Neural cell (in vitro differentiated cells): ENCODE measurements at regions not wholly inside any gene's neighbourhood (a gene's known extent, or its start where the extent isn't known, plus 50 kb on each side); places are given as distances from the start of the nearest gene placed in this dataset.

ENCODE experiments used
- H2AFZ ChIP-seq: fragments of 200-600, 300-800 bp; sonication (generic), shearing (Covaris generic); 2 replicates; pipeline ENCODE4 v1.6.0; 2014; ENCODE audit warnings: low read depth, mild to moderate bottlenecking, antibody characterized with exemption, low read length, moderate library complexity
- H3F3A ChIP-seq: fragments of 200-600 bp; shearing (Covaris generic); 2 replicates; pipeline ENCODE4 v1.6.1; 2016; ENCODE audit warnings: mild to moderate bottlenecking, moderate library complexity, mixed read lengths, antibody characterized with exemption, low read length; ENCODE audit not compliant: insufficient read depth, poor library complexity, severe bottlenecking
- H3K27ac ChIP-seq: fragments of 200-600, 300-800 bp; sonication (generic), shearing (Covaris generic); 2 replicates; pipeline ENCODE4 v1.5.1; 2014; ENCODE audit warnings: mild to moderate bottlenecking, low read length, moderate library complexity
- H3K27me3 ChIP-seq: fragments of 300-800, 200-600 bp; sonication (generic), shearing (Covaris generic); 2 replicates; pipeline ENCODE4 v1.6.0; 2014; ENCODE audit warnings: mild to moderate bottlenecking, low read depth, low read length, moderate library complexity; ENCODE audit not compliant: insufficient read depth
- H3K36me3 ChIP-seq: fragments of 300-800, 200-600 bp; sonication (generic), shearing (Covaris generic); 2 replicates; pipeline ENCODE4 v1.5.1; 2014; ENCODE audit warnings: mild to moderate bottlenecking, antibody characterized with exemption, low read length, moderate library complexity; ENCODE audit not compliant: insufficient read depth
- H3K4me2 ChIP-seq: fragments of 300-800, 200-600 bp; sonication (generic), shearing (Covaris generic); 2 replicates; pipeline ENCODE4 v1.6.0; 2014; ENCODE audit warnings: mild to moderate bottlenecking, low read length
- H3K4me3 ChIP-seq: fragments of 300-800, 200-600 bp; sonication (generic), shearing (Covaris generic); 2 replicates; pipeline ENCODE4 v1.5.1; 2014; ENCODE audit warnings: mild to moderate bottlenecking, low read length, moderate library complexity
- H3K79me2 ChIP-seq: fragments of 200-600 bp; shearing (Covaris generic); replicated peaks from 2 replicates; pipeline ENCODE4 v1.6.0; 2014; ENCODE audit warnings: mild to moderate bottlenecking, low read length, moderate library complexity; ENCODE audit not compliant: insufficient read depth
- H3K9ac ChIP-seq: fragments of 300-800, 200-600 bp; sonication (generic), shearing (Covaris generic); 2 replicates; pipeline ENCODE4 v1.6.1; 2016; ENCODE audit warnings: mild to moderate bottlenecking, low read length, mixed read lengths
- H3K9me2 ChIP-seq: fragments of 200-600 bp; shearing (Covaris generic); 2 replicates; pipeline ENCODE4 v1.6.1; 2016; ENCODE audit warnings: mild to moderate bottlenecking, low read length, mixed read lengths; ENCODE audit not compliant: insufficient read depth
- H3K9me3 ChIP-seq: fragments of 200-600, 300-800 bp; sonication (generic), shearing (Covaris generic); 2 replicates; pipeline ENCODE4 v1.6.1; 2016; ENCODE audit warnings: mild to moderate bottlenecking, mixed run types, low read length, moderate library complexity, mixed read lengths
- H4K20me1 ChIP-seq: fragments of 200-600 bp; shearing (Covaris generic); 2 replicates; pipeline ENCODE4 v1.6.1; 2016; ENCODE audit warnings: mild to moderate bottlenecking, mixed run types; ENCODE audit not compliant: insufficient read depth
- EP300 ChIP-seq: fragments of 450-650 bp; conservative IDR thresholded peaks from 2 replicates; pipeline ENCODE4 v1.6.1; 2014; ENCODE audit warnings: antibody characterized with exemption, mild to moderate bottlenecking, moderate library complexity; ENCODE audit not compliant: poor library complexity, severe bottlenecking
- EZH2 ChIP-seq: fragments of 200-600, 300-800 bp; shearing (Covaris generic), sonication (generic); IDR thresholded peaks from 2 replicates; pipeline ENCODE4 v1.6.1; 2014; ENCODE audit warnings: antibody characterized with exemption, low read length, borderline replicate concordance, mild to moderate bottlenecking; ENCODE audit not compliant: insufficient read depth, poor library complexity, severe bottlenecking
- MXI1 ChIP-seq: fragments of 450-650 bp; conservative IDR thresholded peaks from 2 replicates; pipeline ENCODE4 v1.6.1; 2014; ENCODE audit warnings: antibody characterized with exemption, mild to moderate bottlenecking; ENCODE audit not compliant: poor library complexity, severe bottlenecking
- POLR2AphosphoS5 ChIP-seq: IDR thresholded peaks from 2 replicates; pipeline ENCODE4 v1.6.1; 2012
- RAD21 ChIP-seq: fragments of 450-650 bp; conservative IDR thresholded peaks from 2 replicates; pipeline ENCODE4 v1.6.1; 2014; ENCODE audit warnings: antibody characterized with exemption, mild to moderate bottlenecking, moderate library complexity
- REST ChIP-seq: IDR thresholded peaks from 2 replicates; pipeline ENCODE4 v1.6.1; 2012; ENCODE audit warnings: borderline replicate concordance
- SMC3 ChIP-seq: fragments of 450-650 bp; conservative IDR thresholded peaks from 2 replicates; pipeline ENCODE4 v1.6.1; 2014; ENCODE audit warnings: antibody characterized with exemption, mild to moderate bottlenecking, moderate library complexity; ENCODE audit not compliant: poor library complexity
- TAF1 ChIP-seq: IDR thresholded peaks from 2 replicates; pipeline ENCODE4 v1.6.1; 2012; ENCODE audit warnings: low read depth
- TF ChIP-seq, protein P1 (sequence below): fragments of 450-650 bp; IDR thresholded peaks from 2 replicates; pipeline ENCODE4 v1.5.1; 2014; ENCODE audit warnings: antibody characterized with exemption, mild to moderate bottlenecking, moderate library complexity; ENCODE audit not compliant: poor library complexity, severe bottlenecking

DNA sequence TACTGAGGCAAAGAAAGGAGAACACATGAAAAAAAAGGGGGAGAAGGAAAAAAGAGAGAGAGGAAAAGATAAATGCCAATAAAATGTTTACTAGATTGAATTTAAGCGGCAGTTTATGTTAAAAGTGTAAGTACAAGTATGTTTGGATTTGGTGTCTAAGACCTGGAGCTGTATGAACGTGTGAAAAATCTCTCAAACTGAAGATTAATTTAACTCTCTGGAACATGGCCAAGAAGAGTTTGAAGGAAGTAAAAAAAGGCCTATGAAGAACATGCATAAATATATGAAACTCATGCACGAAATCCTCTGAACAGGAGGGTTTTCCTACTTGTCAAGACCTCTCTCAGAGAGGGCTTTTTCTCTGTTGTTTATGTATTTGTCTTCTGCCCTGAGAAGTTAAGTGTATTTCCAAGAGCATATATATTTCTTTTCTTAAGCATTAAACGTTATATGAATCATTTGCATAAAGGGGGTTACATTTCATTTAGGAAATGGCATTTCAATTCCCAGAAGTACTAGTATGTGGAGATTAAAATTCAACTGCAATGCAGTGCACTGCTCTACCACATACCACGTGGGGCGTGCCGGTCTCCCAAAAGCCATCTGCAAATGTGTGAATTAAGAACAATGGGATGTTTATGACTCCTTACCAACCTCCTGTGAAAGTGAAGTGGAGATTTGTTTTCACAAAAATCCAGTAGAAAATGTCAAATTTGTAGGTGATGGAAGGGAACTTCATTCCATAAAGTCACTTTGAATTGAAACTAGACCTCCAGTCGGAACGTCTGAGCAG, 281.1 kb upstream of the TRIB2 start:
- H3K9me2 ChIP-seq: no peaks in the 10 kb centered on the region
- H3K27ac ChIP-seq: no peak overlapping the region
- no peaks in the 10 kb centered on the region for H3K27me3 ChIP-seq
- H3K9me3 ChIP-seq: no peaks in the 10 kb centered on the region
- no peaks in the 10 kb centered on the region for H3K79me2 ChIP-seq
- H3K9ac ChIP-seq: no peak overlapping the region
- H3K36me3 ChIP-seq: no peaks in the 10 kb centered on the region
- H2AFZ ChIP-seq: no peak overlapping the region
- TF ChIP-seq SMC3 (no peak), TAF1 (no peak), REST (no peak), RAD21 (no peak), POLR2AphosphoS5 (no peak)
- no peaks in the 10 kb centered on the region for H4K20me1 ChIP-seq
- H3K4me3 ChIP-seq: no peak overlapping the region
- H3K4me2 ChIP-seq: no peak overlapping the region
- no peaks in the 10 kb centered on the region for H3F3A ChIP-seq

DNA sequence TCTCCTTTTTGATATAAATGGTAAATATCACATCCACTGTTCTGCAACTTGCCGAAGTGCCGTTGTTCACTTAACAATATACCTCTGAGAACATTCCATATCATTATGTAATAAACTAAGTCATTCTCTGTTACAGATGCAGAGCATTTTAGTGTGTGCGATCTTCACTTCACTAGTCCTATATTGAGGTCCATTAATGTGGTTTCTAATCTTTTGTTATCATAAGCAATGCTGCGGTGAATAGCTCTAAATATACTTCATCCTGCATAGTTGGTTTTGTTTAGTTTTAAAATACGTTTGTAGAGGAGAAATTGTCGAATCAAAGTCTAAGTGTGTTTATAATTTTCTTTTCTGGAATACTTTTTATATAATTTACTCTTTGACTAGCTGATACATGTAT, 280.3 kb upstream of the TRIB2 start:
- H3K4me3 ChIP-seq: no peak overlapping the region
- no peaks in the 10 kb centered on the region for H3F3A ChIP-seq
- no peak overlapping the region for H3K4me2 ChIP-seq

More for the DNA sequence above, 280.3 kb upstream of the TRIB2 start:
- Histone ChIP-seq H3K9ac (no peak overlapping the region), H4K20me1 (no peaks in the 10 kb centered on the region), H3K79me2 (no peaks in the 10 kb centered on the region), H3K27me3 (no peaks in the 10 kb centered on the region), H3K27ac (no peak overlapping the region), H3K36me3 (no peaks in the 10 kb centered on the region), H3K9me3 (no peaks in the 10 kb centered on the region), H2AFZ (no peak overlapping the region), H3K9me2 (no peaks in the 10 kb centered on the region)
- TF ChIP-seq REST: no peak
- TF ChIP-seq EZH2: no peak
- no peak for TF ChIP-seq RAD21
- no peak for TF ChIP-seq SMC3
- no peak for TF ChIP-seq EP300
- TF ChIP-seq TAF1: no peak
- TF ChIP-seq POLR2AphosphoS5: no peak
- TF ChIP-seq, protein P1, sequence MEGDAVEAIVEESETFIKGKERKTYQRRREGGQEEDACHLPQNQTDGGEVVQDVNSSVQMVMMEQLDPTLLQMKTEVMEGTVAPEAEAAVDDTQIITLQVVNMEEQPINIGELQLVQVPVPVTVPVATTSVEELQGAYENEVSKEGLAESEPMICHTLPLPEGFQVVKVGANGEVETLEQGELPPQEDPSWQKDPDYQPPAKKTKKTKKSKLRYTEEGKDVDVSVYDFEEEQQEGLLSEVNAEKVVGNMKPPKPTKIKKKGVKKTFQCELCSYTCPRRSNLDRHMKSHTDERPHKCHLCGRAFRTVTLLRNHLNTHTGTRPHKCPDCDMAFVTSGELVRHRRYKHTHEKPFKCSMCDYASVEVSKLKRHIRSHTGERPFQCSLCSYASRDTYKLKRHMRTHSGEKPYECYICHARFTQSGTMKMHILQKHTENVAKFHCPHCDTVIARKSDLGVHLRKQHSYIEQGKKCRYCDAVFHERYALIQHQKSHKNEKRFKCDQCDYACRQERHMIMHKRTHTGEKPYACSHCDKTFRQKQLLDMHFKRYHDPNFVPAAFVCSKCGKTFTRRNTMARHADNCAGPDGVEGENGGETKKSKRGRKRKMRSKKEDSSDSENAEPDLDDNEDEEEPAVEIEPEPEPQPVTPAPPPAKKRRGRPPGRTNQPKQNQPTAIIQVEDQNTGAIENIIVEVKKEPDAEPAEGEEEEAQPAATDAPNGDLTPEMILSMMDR: no peak
- TF ChIP-seq MXI1: no peak
